ENCODE measurements at regions not wholly inside any gene's neighbourhood (a gene's known extent, or its start where the extent isn't known, plus 50 kb on each side); places are given as distances from the start of the nearest gene placed in this dataset.

GRCh38 chr6:74312081-74312480, 616.1 kb downstream of the CD109 start:
- TF ChIP-seq, protein P1, sequence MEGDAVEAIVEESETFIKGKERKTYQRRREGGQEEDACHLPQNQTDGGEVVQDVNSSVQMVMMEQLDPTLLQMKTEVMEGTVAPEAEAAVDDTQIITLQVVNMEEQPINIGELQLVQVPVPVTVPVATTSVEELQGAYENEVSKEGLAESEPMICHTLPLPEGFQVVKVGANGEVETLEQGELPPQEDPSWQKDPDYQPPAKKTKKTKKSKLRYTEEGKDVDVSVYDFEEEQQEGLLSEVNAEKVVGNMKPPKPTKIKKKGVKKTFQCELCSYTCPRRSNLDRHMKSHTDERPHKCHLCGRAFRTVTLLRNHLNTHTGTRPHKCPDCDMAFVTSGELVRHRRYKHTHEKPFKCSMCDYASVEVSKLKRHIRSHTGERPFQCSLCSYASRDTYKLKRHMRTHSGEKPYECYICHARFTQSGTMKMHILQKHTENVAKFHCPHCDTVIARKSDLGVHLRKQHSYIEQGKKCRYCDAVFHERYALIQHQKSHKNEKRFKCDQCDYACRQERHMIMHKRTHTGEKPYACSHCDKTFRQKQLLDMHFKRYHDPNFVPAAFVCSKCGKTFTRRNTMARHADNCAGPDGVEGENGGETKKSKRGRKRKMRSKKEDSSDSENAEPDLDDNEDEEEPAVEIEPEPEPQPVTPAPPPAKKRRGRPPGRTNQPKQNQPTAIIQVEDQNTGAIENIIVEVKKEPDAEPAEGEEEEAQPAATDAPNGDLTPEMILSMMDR (IDR thresholded peaks at IDR 0.05 in 4 of 5, conservative IDR thresholded peaks at IDR 0.05 in 1 of 5) = no peak
- TF ChIP-seq POLR2A (IDR thresholded peaks at IDR 0.05) = no peak
